GM23338 (cell line): ENCODE measurements at regions not wholly inside any gene's neighbourhood (a gene's known extent, or its start where the extent isn't known, plus 50 kb on each side); places are given as distances from the start of the nearest gene placed in this dataset.

Source experiments
- CREB1 ChIP-seq: fragments of 250-450 bp; sonication (Bioruptor Pico); IDR thresholded peaks from 2 replicates; pipeline ENCODE4 v1.5.0; 2020; ENCODE audit warnings: low read depth, mild to moderate bottlenecking, moderate library complexity
- POLR2AphosphoS5 ChIP-seq: IDR thresholded peaks from 2 replicates; pipeline ENCODE4 v1.6.1; 2016; ENCODE audit warnings: antibody characterized with exemption, low read depth
- ZNF114 ChIP-seq: fragments of 250-450 bp; sonication (Bioruptor Pico); IDR thresholded peaks from 2 replicates; pipeline ENCODE4 v1.5.0; 2020; ENCODE audit warnings: mild to moderate bottlenecking, moderate library complexity
- TF ChIP-seq, protein P1 (sequence below): IDR thresholded peaks from one replicate; pipeline ENCODE4 v1.6.1; 2018; ENCODE audit warnings: antibody characterized with exemption; ENCODE audit not compliant: unreplicated experiment
- TF ChIP-seq, protein P2 (sequence below), 2 experiments: fragments of 200-600 bp in 1 of 2; sonication (generic) in 1 of 2; conservative IDR thresholded peaks; 2 replicates each; pipeline versions ENCODE4 v1.5.1 to v1.6.1; 2016 to 2017; ENCODE audit warnings: antibody characterized with exemption in 2 of 2, low read depth in 2 of 2, mild to moderate bottlenecking in 2 of 2, moderate library complexity in 1 of 2
- TF ChIP-seq, protein P3 (sequence below): IDR thresholded peaks from 2 replicates; pipeline ENCODE4 v1.6.1; 2016; ENCODE audit warnings: antibody characterized with exemption

DNA sequence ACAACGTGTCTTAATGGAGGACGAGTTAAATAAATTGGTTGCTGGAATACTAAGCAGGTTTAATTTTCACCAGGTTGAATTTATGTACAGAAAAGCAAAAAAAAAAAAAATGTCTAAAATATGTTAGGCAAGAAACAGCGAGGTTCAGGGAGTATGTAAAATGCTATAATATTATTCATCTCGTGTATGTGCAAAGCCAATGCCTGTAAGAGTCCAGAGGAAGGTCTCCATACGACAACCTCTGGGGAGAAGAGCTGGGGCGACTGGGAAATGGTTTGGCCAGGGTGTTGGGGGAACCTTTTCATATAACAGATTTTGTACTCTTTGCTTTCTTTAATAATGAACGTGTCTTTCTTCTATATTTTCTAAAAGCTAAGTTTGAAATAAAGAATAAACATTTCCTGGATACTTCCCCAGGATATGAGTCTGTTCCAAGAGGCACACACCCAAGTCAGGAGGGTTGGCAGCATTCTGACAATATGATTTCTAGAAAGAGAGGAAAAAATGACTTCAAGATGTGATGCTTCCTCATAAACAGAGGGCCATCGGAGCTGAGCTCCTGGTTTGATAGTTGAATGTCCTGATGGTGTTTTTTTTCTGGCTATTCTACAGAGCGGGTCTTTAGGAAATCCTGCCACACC lies 208.6 kb upstream of the MGMT start:
- TF ChIP-seq, protein P1, sequence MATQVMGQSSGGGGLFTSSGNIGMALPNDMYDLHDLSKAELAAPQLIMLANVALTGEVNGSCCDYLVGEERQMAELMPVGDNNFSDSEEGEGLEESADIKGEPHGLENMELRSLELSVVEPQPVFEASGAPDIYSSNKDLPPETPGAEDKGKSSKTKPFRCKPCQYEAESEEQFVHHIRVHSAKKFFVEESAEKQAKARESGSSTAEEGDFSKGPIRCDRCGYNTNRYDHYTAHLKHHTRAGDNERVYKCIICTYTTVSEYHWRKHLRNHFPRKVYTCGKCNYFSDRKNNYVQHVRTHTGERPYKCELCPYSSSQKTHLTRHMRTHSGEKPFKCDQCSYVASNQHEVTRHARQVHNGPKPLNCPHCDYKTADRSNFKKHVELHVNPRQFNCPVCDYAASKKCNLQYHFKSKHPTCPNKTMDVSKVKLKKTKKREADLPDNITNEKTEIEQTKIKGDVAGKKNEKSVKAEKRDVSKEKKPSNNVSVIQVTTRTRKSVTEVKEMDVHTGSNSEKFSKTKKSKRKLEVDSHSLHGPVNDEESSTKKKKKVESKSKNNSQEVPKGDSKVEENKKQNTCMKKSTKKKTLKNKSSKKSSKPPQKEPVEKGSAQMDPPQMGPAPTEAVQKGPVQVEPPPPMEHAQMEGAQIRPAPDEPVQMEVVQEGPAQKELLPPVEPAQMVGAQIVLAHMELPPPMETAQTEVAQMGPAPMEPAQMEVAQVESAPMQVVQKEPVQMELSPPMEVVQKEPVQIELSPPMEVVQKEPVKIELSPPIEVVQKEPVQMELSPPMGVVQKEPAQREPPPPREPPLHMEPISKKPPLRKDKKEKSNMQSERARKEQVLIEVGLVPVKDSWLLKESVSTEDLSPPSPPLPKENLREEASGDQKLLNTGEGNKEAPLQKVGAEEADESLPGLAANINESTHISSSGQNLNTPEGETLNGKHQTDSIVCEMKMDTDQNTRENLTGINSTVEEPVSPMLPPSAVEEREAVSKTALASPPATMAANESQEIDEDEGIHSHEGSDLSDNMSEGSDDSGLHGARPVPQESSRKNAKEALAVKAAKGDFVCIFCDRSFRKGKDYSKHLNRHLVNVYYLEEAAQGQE: no peak
- TF ChIP-seq ZNF114 (CRISPR knock-in tag): no peak
- TF ChIP-seq, protein P2, sequence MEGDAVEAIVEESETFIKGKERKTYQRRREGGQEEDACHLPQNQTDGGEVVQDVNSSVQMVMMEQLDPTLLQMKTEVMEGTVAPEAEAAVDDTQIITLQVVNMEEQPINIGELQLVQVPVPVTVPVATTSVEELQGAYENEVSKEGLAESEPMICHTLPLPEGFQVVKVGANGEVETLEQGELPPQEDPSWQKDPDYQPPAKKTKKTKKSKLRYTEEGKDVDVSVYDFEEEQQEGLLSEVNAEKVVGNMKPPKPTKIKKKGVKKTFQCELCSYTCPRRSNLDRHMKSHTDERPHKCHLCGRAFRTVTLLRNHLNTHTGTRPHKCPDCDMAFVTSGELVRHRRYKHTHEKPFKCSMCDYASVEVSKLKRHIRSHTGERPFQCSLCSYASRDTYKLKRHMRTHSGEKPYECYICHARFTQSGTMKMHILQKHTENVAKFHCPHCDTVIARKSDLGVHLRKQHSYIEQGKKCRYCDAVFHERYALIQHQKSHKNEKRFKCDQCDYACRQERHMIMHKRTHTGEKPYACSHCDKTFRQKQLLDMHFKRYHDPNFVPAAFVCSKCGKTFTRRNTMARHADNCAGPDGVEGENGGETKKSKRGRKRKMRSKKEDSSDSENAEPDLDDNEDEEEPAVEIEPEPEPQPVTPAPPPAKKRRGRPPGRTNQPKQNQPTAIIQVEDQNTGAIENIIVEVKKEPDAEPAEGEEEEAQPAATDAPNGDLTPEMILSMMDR (conservative IDR thresholded peaks at IDR 0.05; ENCODE audit: low read depth in 2 of 2): no peak
- no peak for TF ChIP-seq POLR2AphosphoS5
- TF ChIP-seq, protein P3, sequence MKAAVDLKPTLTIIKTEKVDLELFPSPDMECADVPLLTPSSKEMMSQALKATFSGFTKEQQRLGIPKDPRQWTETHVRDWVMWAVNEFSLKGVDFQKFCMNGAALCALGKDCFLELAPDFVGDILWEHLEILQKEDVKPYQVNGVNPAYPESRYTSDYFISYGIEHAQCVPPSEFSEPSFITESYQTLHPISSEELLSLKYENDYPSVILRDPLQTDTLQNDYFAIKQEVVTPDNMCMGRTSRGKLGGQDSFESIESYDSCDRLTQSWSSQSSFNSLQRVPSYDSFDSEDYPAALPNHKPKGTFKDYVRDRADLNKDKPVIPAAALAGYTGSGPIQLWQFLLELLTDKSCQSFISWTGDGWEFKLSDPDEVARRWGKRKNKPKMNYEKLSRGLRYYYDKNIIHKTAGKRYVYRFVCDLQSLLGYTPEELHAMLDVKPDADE: no peak
- no peak for TF ChIP-seq CREB1 (CRISPR knock-in tag)
